ENCODE measurements at regions not wholly inside any gene's neighbourhood (a gene's known extent, or its start where the extent isn't known, plus 50 kb on each side); places are given as distances from the start of the nearest gene placed in this dataset.

DNA sequence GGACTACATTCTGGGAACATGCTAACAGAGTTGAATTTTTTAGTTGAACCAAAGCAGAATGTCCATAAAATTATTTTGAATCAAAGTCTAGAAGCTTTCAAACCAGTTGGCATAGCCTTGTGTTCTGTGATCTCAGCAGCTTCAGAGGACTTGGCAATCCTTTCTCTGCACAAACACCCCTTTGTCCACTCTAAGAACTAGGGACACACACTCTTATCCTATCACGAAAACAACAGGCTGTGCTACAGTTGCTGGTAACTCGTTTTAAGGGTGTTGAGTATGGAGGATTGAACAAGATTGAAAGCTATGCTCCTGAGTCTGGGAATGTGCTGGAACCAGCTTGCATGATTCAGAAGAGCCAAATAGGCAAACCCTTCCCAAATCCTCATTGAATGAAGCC lies 76.4 kb upstream of the PRSS58 start:
- DNase-seq, result no peak

DNA sequence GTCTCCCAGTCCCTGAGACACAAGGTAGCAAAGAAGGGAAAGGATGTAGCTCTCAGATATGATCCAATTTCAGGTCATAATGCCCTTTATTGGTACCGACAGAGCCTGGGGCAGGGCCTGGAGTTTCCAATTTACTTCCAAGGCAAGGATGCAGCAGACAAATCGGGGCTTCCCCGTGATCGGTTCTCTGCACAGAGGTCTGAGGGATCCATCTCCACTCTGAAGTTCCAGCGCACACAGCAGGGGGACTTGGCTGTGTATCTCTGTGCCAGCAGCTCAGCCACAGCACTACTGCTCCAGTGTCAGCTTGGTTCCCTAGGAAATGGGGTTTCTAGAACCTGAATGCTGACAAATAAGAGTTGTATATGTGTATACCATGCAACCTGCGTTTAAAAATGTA lies 74.6 kb upstream of the PRSS58 start:
- DNase-seq, result no peak

DNA sequence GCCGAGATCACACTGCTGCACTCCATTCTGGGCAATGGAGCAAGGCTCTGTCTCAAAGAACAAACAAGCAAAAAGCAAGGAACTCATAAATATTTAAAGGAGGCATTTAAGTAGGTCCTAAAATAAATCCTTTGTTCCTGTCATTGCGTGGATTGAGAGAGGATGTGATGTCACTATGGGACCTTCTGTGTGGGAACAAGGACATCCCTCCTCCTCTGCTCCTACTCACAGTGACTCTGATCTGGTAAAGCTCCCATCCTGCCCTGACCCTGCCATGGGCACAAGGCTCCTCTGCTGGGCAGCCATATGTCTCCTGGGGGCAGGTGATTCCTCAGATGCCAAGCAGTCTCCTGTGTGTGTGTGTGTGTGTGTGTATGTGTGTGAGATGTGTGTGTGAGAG lies 74.1 kb upstream of the PRSS58 start:
- DNase-seq, result no peak

GRCh38 chr7:142329062-142329790 lies 71.4 kb upstream of the PRSS58 start:
- no peak for DNase-seq

DNA sequence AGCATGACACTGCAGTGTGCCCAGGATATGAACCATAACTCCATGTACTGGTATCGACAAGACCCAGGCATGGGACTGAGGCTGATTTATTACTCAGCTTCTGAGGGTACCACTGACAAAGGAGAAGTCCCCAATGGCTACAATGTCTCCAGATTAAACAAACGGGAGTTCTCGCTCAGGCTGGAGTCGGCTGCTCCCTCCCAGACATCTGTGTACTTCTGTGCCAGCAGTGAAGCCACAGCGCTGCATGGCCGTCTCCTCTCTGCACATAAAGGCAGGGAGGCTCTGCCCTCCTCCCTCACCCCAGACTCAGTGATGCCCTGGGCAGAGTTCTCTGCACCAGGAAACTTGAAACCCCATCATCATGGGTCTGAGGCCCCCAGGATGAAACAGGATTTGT lies 70.7 kb upstream of the PRSS58 start:
- DNase-seq, result no peak

GRCh38 chr7:142327628-142328405 lies 70.0 kb upstream of the PRSS58 start:
- no peak for DNase-seq

DNA sequence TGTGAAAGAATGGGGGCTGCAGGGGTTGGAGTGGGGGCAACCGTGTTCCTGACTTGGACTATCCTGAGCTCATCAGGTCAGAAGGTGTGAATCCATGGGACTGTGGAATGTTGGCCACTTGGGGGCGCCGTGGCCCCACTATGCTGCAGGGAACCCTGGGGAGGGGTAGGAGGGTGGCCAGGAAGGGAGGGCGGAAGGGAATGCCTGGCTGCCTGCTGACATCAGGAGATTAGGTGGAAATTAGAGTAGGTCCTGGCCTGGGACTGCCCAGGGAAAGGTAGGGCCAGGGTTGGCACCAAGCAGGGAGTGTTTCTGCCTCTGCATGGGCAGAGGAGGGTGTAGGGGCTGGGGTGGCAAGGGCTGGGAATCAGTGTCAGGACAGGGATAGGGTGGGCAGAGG lies 65.8 kb upstream of the PRSS58 start:
- DNase-seq, result peak in 1 of 3 donors; percentile 14

GRCh38 chr7:142321391-142321790 lies 63.5 kb upstream of the PRSS58 start:
- DNase-seq, result no peak

DNA sequence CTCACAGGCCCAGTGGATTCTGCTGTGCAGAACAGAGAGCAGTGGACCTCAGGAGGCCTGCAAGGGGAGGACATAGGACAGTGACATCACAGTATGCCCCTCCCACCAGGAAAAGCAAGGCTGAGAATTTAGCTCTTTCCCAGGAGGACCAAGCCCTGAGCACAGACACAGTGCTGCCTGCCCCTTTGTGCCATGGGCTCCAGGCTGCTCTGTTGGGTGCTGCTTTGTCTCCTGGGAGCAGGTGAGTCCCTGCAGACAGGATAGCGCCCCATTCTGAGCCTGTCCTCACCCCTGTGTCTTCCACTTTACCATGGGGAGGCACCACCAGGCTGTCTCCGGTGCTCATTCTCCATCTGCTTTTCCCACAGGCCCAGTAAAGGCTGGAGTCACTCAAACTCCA lies 63.0 kb upstream of the PRSS58 start:
- DNase-seq, result no peak

DNA sequence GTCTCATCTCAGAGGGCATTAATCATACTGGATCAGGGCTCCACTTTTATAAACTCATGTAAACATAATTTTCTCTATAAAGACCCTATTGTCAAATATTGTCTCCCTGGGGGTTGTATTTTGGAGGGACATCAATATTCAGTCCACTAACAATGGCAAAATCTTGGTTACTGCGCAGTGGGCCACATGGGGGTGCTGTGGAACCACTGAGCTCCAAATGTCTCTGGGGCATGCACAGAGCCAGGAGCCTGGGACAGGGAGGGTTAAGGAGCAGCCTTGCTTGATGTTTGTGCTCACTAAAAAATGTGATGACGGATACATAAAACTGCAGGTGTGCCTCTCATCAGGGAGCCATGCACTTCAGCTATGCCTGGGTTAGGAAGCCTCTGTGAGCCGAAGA lies 62.1 kb upstream of the PRSS58 start:
- no peak for DNase-seq

DNA sequence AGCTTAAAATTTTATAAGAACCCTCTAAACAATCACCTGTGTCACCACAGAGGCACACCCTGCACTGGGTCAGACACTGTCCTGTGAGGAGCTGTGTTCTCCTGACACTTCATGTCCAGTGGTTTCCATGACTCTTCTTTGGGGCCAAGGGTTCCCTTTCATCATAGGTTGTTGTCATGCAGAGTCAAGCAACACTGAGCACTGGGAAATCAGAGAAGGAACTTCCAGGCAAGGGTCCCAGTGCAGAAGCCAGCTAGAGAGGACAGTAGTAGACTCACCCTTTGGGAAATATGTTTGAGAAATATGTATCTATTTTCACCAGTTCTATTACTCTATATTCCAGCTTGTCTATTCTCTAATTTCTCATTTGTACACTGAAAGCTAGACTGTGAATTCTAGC lies 56.4 kb upstream of the PRSS58 start:
- no peak for DNase-seq

DNA sequence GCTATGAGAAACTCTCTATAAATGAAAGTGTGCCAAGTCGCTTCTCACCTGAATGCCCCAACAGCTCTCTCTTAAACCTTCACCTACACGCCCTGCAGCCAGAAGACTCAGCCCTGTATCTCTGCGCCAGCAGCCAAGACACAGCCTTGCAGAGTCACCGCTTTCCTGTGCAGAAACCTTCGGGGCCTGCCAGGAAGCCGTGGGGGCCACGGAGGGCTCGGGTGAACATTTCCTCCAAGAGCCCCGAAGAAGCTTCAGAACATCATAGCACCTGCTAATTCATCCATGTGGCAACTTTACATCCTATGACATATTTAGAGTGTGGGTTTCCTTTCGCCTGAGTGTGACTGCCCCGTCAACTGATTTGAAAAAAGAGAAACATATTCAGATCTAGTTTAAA lies 55.7 kb upstream of the PRSS58 start:
- no peak for DNase-seq

GRCh38 chr7:142311876-142312275 lies 54.0 kb upstream of the PRSS58 start:
- no peak for DNase-seq

- no peak for DNase-seq
Observed at GRCh38 chr7:142308918-142309317, 51.1 kb upstream of the PRSS58 start.

- no peak for DNase-seq
Observed at GRCh38 chr7:142308326-142308725, 50.5 kb upstream of the PRSS58 start.
